ENCODE measurements at regions not wholly inside any gene's neighbourhood (a gene's known extent, or its start where the extent isn't known, plus 50 kb on each side); places are given as distances from the start of the nearest gene placed in this dataset.

DNA sequence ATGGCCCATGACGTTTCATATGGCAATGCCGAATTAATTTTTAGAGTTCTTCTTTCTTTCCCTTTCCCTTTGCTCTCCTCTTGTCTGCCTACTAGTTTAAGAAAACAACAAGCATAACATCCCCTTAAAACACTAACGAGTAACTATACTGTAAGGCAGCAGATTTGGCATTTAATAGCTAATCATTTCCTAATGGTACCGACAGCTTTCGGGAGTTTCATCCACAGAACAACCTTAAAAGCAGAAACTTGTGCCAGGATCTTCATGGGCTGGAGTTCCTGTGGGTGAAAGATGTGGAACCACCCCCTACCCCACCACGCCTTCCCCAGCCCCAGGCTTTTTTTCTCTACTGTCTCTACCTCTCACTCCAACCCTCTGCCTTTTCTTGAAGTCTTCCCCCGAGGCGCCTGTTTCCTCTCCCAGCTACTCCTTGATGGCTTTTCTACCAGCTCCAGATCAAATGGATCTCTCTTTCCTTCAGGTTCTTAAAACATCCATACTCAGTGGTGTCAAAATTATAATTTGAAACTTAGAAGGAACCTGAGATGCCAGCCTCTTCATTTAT is 319.5 kb downstream of the PIK3R1 start:
- Histone ChIP-seq H3K4me3 (no peak overlapping the region), H3K27me3 (ENCODE audit: low read depth) (no peaks in the 10 kb centered on the region), H3K9me3 (no peaks in the 10 kb centered on the region), H3K4me1 (peaks cover 15% of the 10 kb centered on the region), H3K36me3 (no peaks in the 10 kb centered on the region), H3K27ac (no peak overlapping the region)
- ATAC-seq (no peak), DNase-seq (no peak)
- intact Hi-C loops (cut with DNase I), result no loop called here
- no peak for TF ChIP-seq CTCF (IDR thresholded peaks at IDR 0.05)

DNA sequence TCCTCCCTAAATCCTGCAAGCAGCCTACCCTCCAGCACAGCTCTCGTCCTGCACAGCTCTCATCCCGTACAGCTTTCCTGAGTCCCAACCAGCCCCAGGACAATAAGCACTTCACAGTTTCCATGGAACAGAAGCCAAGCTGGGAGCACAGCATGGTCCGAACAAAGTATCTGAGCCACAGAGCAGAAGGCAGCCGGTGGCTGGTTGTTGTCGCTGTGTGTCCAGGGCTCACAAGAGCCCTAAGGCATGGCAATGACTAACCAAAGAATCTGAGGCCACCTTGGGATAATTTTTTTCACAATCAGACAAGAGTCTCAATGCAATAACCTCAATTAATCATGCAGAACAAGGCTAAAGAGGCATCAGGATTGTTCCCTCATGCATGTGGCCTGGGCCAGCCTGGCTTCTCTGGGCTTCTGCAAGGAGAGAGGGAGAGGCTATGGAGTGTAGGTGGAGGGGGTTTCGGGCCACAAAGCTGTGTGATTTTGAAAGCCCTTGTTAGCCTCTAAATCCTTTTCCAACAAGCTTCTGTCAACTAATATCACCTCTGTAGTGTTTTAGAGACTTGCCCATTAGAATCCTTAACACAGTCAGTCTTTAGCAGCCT is 323.4 kb downstream of the PIK3R1 start:
- Histone ChIP-seq H3K4me3 (no peak overlapping the region), H3K4me1 (peaks cover 2% of the 10 kb centered on the region), H3K36me3 (no peaks in the 10 kb centered on the region), H3K27me3 (ENCODE audit: low read depth) (no peaks in the 10 kb centered on the region), H3K9me3 (no peaks in the 10 kb centered on the region), H3K27ac (no peak overlapping the region)
- ATAC-seq (no peak), DNase-seq (no peak)
- intact Hi-C loops (cut with DNase I), result no loop called here
- no peak for TF ChIP-seq CTCF (IDR thresholded peaks at IDR 0.05)

DNA sequence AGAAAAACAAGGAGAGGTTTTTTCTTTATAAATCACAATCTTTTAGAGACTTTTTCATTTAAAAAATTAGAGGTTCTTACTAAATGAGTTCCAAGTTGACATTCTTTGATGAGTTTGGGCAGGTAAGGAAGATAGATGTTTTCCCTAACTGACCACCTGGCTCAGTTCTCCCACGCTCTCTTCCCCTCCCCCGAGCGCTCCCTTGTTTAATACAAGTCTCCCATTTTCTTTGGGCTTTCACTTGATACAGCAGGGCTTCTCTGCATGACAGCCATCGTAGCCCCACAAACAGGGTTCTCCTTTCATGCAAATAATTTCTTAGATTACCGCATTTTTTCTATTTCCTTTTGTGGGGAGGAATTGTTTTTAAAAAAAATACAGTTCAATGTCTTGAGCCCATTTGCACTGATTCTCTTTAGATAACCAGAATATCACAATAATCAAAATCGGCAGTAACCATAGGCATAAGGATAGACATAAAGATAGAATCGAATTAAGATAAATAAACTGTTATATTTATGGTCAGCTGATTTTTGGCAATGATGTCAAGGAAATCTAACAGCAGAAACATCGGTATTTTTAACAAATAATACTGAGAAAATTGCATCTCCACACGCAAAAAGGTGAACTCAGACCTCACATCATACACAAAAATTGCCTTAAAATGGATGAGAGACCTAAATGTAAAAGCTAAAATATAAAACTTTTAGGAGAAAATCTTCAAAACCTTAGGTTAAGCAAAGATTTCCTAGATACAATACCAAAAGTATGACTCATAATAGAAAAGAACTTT is 325.4 kb downstream of the PIK3R1 start:
- H3K4me3 ChIP-seq, result no peak overlapping the region
- H3K27ac ChIP-seq, result no peak overlapping the region
- H3K36me3 ChIP-seq, result no peaks in the 10 kb centered on the region
- intact Hi-C loops (cut with DNase I), result no loop called here
- H3K9me3 ChIP-seq, result no peaks in the 10 kb centered on the region
- no peak for DNase-seq
- H3K4me1 ChIP-seq, result no peaks in the 10 kb centered on the region
- ATAC-seq, result no peak
- no peaks in the 10 kb centered on the region for H3K27me3 ChIP-seq (ENCODE audit: low read depth)
- TF ChIP-seq CTCF (IDR thresholded peaks at IDR 0.05), result no peak

DNA sequence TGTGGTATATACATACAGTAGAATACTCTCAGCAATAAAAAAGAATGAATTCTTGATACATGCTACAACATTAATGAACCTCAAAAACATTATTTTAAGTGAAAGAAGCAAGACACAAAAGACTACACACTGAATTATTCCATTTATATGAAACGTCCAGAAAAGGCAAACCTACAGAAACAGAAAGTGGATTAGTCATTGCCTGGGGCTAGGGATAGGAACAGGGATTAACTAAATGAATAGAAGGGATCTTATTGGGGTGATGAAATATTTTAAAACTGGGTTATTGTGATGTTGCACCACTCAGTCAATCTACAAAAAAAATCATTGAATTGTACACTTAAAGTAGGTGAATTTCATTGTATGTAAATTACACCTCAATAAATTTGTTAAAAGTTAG is 326.7 kb downstream of the PIK3R1 start:
- no peaks in the 10 kb centered on the region for H3K36me3 ChIP-seq
- no peaks in the 10 kb centered on the region for H3K9me3 ChIP-seq
- H3K4me1 ChIP-seq, result no peaks in the 10 kb centered on the region
- H3K4me3 ChIP-seq, result no peak overlapping the region
- DNase-seq, result no peak
- no peak for ATAC-seq
- intact Hi-C loops (cut with DNase I), result no loop called here
- no peak for TF ChIP-seq CTCF (IDR thresholded peaks at IDR 0.05)
- no peak overlapping the region for H3K27ac ChIP-seq
- H3K27me3 ChIP-seq (ENCODE audit: low read depth), result no peaks in the 10 kb centered on the region

DNA sequence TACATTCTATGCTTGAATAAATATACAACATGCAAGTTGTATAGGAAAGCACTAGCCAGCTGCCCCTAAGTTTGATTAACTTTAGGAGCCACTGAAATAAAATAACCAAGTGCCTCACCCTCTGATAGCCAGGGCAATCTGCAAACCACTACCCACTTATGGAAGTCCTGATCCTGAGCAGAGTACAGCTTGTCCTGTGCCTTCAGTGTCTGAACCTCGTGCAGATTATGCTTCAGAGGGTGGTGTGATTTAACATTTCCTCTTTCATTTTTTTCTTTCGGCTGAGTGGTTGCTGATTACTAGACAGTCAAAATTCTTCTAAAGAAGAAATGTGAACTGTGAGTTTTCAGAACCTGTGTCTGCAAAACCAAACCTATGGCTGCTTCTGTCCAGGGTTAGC is 327.7 kb downstream of the PIK3R1 start:
- no peaks in the 10 kb centered on the region for H3K27me3 ChIP-seq (ENCODE audit: low read depth)
- H3K4me3 ChIP-seq, result no peak overlapping the region
- no peak overlapping the region for H3K27ac ChIP-seq
- ATAC-seq (peak in 1 of 2 donors; percentile 69), DNase-seq (no peak)
- no peaks in the 10 kb centered on the region for H3K4me1 ChIP-seq
- H3K9me3 ChIP-seq, result no peaks in the 10 kb centered on the region
- H3K36me3 ChIP-seq, result no peaks in the 10 kb centered on the region
- TF ChIP-seq CTCF (IDR thresholded peaks at IDR 0.05), result no peak
- intact Hi-C loops (cut with DNase I), result no loop called here

Data from lower lobe of right lung (tissue), 2 donors.